ENCODE measurements at regions not wholly inside any gene's neighbourhood (a gene's known extent, or its start where the extent isn't known, plus 50 kb on each side); places are given as distances from the start of the nearest gene placed in this dataset.

DNA sequence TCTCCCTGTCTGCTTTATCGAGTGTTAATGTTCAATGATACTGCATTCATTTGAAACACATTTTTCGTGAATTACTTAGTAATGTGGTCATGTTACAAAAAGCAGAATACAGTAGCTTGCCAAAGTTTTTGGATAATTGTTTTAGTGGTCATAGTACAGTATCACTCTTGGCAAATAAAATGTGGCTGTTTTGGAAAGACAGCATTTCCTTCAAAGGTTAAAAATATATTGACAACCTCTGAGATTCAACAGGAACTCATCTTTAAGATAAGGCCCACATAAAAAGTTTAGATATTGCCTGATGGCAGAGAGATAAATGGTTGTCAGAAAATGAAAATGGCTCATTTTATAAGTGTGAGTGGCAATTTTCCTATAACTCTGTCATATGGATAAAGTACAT, 297.7 kb upstream of the MAN1A1 start:
- TF ChIP-seq, protein P1, sequence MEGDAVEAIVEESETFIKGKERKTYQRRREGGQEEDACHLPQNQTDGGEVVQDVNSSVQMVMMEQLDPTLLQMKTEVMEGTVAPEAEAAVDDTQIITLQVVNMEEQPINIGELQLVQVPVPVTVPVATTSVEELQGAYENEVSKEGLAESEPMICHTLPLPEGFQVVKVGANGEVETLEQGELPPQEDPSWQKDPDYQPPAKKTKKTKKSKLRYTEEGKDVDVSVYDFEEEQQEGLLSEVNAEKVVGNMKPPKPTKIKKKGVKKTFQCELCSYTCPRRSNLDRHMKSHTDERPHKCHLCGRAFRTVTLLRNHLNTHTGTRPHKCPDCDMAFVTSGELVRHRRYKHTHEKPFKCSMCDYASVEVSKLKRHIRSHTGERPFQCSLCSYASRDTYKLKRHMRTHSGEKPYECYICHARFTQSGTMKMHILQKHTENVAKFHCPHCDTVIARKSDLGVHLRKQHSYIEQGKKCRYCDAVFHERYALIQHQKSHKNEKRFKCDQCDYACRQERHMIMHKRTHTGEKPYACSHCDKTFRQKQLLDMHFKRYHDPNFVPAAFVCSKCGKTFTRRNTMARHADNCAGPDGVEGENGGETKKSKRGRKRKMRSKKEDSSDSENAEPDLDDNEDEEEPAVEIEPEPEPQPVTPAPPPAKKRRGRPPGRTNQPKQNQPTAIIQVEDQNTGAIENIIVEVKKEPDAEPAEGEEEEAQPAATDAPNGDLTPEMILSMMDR (optimal IDR thresholded peaks at IDR 0.05 in 1 of 3, IDR thresholded peaks at IDR 0.05 in 1 of 3, conservative IDR thresholded peaks at IDR 0.05 in 1 of 3; ENCODE audit: extremely low read depth in 1 of 3, insufficient read depth in 2 of 3, low read length in 3 of 3), result no peak
- no peak for TF ChIP-seq EZH2 (IDR thresholded peaks at IDR 0.05; ENCODE audit: low read length)

All from keratinocyte (primary cell).